Smooth muscle cell (in vitro differentiated cells): ENCODE measurements at regions not wholly inside any gene's neighbourhood (a gene's known extent, or its start where the extent isn't known, plus 50 kb on each side); places are given as distances from the start of the nearest gene placed in this dataset.

ENCODE experiments used
- DNase-seq: peaks from one replicate; lab custom pipeline; 2025; ENCODE audit not compliant: unreplicated experiment; lab: John Stamatoyannopoulos, UW
- H2AFZ ChIP-seq: fragments of 200-600 bp; sonication (generic); 2 replicates; pipeline ENCODE4 v1.6.0; 2016; ENCODE audit warnings: antibody characterized with exemption, low read depth, mild to moderate bottlenecking
- H3F3A ChIP-seq: fragments of 200-600 bp; sonication (generic); 2 replicates; pipeline ENCODE4 v1.6.0; 2017; ENCODE audit warnings: antibody characterized with exemption, low read depth
- H3K27ac ChIP-seq: fragments of 200-600 bp; sonication (generic); 2 replicates; pipeline ENCODE4 v1.5.1; 2016; ENCODE audit warnings: low read depth, mild to moderate bottlenecking
- H3K27me3 ChIP-seq: fragments of 200-600 bp; sonication (generic); 2 replicates; pipeline ENCODE4 v1.6.1; 2016; ENCODE audit warnings: low read depth, mild to moderate bottlenecking
- H3K36me3 ChIP-seq: fragments of 200-600 bp; sonication (generic); 2 replicates; pipeline ENCODE4 v1.5.1; 2016; ENCODE audit warnings: low read depth
- H3K4me1 ChIP-seq: fragments of 200-600 bp; sonication (generic); 2 replicates; pipeline ENCODE4 v1.5.1; 2016; ENCODE audit warnings: low read depth
- H3K4me2 ChIP-seq: fragments of 200-600 bp; sonication (generic); 2 replicates; pipeline ENCODE4 v1.6.0; 2016; ENCODE audit warnings: mild to moderate bottlenecking
- H3K4me3 ChIP-seq: fragments of 200-600 bp; sonication (generic); 2 replicates; pipeline ENCODE4 v1.5.1; 2016; ENCODE audit warnings: mild to moderate bottlenecking
- H3K79me2 ChIP-seq: fragments of 200-600 bp; sonication (generic); 2 replicates; pipeline ENCODE4 v1.6.0; 2016; ENCODE audit warnings: low read depth, mild to moderate bottlenecking
- H3K9ac ChIP-seq: fragments of 200-600 bp; sonication (generic); 2 replicates; pipeline ENCODE4 v1.6.0; 2016; ENCODE audit warnings: low read depth
- H3K9me3 ChIP-seq: fragments of 200-600 bp; sonication (generic); replicated peaks from 2 replicates; pipeline ENCODE4 v1.5.1; 2016; ENCODE audit warnings: low read depth
- H4K20me1 ChIP-seq: fragments of 200-600 bp; sonication (generic); 2 replicates; pipeline ENCODE4 v1.6.0; 2016; ENCODE audit warnings: low read depth
- WGBS: methylation state at CpG from one replicate; pipeline ENCODE4 v1.1.7; 2016; ENCODE audit warnings: low lambda C conversion rate; 5-methylcytosine and 5-hydroxymethylcytosine counted together
- TF ChIP-seq, protein P1 (sequence below): fragments of 200-600 bp; sonication (generic); IDR thresholded peaks from 2 replicates; pipeline ENCODE4 v1.5.1; 2017; ENCODE audit warnings: borderline replicate concordance, mild to moderate bottlenecking, antibody characterized with exemption; ENCODE audit not compliant: insufficient read depth, poor library complexity, severe bottlenecking

DNA sequence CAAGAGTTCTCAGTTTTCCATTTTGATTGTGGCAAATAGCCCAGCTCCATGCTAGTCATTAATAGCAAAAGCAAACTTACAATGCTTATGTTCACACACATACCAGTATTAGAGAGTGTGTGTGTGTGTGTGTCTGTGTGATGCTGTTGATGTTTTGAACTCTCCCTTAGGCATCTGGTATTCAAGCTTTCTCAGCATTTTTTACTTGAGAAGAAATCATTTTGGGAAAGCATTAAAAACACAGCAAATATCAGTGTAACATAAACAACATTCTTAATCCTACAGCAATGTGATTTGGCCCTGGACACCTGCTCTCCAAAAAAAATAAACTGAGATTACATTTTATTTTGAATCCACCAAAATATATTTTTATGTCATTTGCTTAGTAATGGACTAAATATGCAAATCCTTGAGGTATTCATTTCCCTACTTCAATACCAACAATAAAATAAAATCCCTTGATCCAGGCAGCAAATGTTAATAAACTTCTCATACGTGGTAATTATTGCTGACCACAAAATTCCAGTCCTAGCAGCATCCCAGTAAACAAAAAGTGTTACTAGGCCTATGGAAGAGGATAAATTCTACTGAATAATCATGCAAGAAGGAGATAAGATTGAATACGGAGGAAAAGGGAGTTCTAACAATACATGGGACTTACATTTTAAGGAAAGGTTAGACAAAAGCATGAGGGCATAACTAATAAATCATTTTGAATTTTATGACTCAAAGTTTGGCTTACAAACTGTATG is 249.5 kb upstream of the CLEC14A start:
- Histone ChIP-seq H2AFZ (peak overlapping the region; percentile 22), H3F3A (no peaks in the 10 kb centered on the region)
- no peak for DNase-seq

DNA sequence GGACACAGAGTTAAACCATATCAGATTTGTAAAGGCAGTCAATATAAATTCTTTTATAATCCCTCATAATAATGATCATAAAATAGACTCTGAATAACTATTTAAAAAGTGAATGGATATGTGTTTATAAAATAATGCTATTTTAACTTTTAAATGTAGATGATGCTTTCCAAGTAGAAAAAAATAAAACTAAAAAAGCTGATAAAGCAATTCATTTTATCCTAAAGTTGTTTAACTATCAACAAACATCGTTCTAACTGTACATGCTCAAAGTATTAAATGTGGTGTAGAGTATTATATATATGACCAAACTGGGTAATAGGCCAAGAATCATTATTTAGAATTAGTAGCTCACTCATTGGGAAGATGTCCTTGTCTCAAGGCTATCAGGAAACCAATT is 248.3 kb upstream of the CLEC14A start:
- no peak for DNase-seq
- Histone ChIP-seq H3K79me2 (no peaks in the 10 kb centered on the region), H3K9ac (no peak overlapping the region), H3K4me3 (no peak overlapping the region), H3F3A (no peaks in the 10 kb centered on the region), H3K36me3 (no peaks in the 10 kb centered on the region), H3K4me2 (no peak overlapping the region), H3K27me3 (no peaks in the 10 kb centered on the region), H3K4me1 (peaks cover 18% of the 10 kb centered on the region), H4K20me1 (no peaks in the 10 kb centered on the region), H2AFZ (no peak overlapping the region), H3K27ac (no peak overlapping the region), H3K9me3 (no peaks in the 10 kb centered on the region)
- 83% methylated on average over 1 of the region's 1 CpG for WGBS
- TF ChIP-seq, protein P1, sequence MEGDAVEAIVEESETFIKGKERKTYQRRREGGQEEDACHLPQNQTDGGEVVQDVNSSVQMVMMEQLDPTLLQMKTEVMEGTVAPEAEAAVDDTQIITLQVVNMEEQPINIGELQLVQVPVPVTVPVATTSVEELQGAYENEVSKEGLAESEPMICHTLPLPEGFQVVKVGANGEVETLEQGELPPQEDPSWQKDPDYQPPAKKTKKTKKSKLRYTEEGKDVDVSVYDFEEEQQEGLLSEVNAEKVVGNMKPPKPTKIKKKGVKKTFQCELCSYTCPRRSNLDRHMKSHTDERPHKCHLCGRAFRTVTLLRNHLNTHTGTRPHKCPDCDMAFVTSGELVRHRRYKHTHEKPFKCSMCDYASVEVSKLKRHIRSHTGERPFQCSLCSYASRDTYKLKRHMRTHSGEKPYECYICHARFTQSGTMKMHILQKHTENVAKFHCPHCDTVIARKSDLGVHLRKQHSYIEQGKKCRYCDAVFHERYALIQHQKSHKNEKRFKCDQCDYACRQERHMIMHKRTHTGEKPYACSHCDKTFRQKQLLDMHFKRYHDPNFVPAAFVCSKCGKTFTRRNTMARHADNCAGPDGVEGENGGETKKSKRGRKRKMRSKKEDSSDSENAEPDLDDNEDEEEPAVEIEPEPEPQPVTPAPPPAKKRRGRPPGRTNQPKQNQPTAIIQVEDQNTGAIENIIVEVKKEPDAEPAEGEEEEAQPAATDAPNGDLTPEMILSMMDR = no peak

More for the DNA sequence above, 249.5 kb upstream of the CLEC14A start:
- peak overlapping the region; percentile 34 for H3K4me2 ChIP-seq
- WGBS = 11% methylated on average over 2 of the region's 2 CpGs
- TF ChIP-seq, protein P1 = no peak
- no peaks in the 10 kb centered on the region for H3K79me2 ChIP-seq
- peak overlapping the region; percentile 65 for H3K27ac ChIP-seq
- H4K20me1 ChIP-seq = no peaks in the 10 kb centered on the region
- H3K36me3 ChIP-seq = no peaks in the 10 kb centered on the region
- no peaks in the 10 kb centered on the region for H3K9me3 ChIP-seq
- H3K4me3 ChIP-seq = no peak overlapping the region
- peaks cover 18% of the 10 kb centered on the region for H3K4me1 ChIP-seq
- no peaks in the 10 kb centered on the region for H3K27me3 ChIP-seq
- H3K9ac ChIP-seq = no peak overlapping the region

DNA sequence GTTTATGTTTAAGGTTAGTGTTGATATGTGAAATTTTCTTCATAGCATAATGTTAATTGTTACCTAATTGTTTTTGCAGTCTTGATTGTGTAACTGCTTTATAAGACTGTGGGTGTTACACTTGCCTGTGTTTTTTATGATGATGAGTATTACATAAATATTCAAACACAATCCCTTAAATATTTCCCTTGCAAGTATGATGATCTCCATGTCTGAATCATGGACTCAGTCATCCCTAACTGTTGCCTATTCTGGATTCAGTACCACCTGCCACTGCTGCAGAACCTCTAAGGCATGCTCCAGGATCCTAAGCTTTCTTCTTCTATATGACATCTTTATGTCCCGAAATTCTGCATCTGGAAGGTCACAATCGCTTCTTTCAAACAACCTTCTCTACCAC is 246.3 kb upstream of the CLEC14A start:
- no peak overlapping the region for H3K9ac ChIP-seq
- H3K4me1 ChIP-seq = peaks cover 18% of the 10 kb centered on the region
- H3K4me2 ChIP-seq = no peak overlapping the region
- TF ChIP-seq, protein P1 = no peak
- H4K20me1 ChIP-seq = no peaks in the 10 kb centered on the region
- DNase-seq = no peak
- H3K36me3 ChIP-seq = no peaks in the 10 kb centered on the region
- 90% methylated on average over 2 of the region's 2 CpGs for WGBS
- H2AFZ ChIP-seq = no peak overlapping the region
- H3K9me3 ChIP-seq = no peaks in the 10 kb centered on the region
- H3K4me3 ChIP-seq = no peak overlapping the region
- H3F3A ChIP-seq = no peaks in the 10 kb centered on the region
- H3K27me3 ChIP-seq = no peaks in the 10 kb centered on the region
- H3K79me2 ChIP-seq = no peaks in the 10 kb centered on the region
- no peak overlapping the region for H3K27ac ChIP-seq

DNA sequence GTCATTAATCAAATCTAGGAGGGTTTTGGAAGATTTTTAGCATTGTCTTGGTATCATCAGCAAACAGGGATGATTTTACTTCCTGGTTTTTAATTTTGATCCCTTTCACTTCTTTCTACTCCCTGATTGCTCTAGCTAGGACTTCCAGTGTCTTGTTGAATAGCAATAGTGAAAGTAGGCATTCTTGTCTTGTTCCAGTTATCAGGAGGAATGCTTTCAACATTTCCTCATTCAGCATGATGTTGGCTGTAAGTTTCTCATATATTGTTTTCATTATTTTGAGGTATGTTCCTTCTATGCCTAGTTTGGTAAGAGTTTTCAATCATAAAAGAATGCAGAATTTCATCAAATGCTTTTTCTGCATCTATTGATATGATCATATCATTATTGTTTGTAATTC is 244.2 kb upstream of the CLEC14A start:
- no peak overlapping the region for H3K4me2 ChIP-seq
- H4K20me1 ChIP-seq = no peaks in the 10 kb centered on the region
- H3K4me3 ChIP-seq = no peak overlapping the region
- no peaks in the 10 kb centered on the region for H3K79me2 ChIP-seq
- no peaks in the 10 kb centered on the region for H3K9me3 ChIP-seq
- no peak for DNase-seq
- no peak overlapping the region for H3K9ac ChIP-seq
- H3K27me3 ChIP-seq = no peaks in the 10 kb centered on the region
- no peaks in the 10 kb centered on the region for H3K4me1 ChIP-seq
- H3K27ac ChIP-seq = no peak overlapping the region
- TF ChIP-seq, protein P1 = no peak
- no peaks in the 10 kb centered on the region for H3F3A ChIP-seq
- H2AFZ ChIP-seq = peak overlapping the region; percentile 4
- no peaks in the 10 kb centered on the region for H3K36me3 ChIP-seq
